Trophoblast cell (in vitro differentiated cells and primary cell): ENCODE measurements at regions not wholly inside any gene's neighbourhood (a gene's known extent, or its start where the extent isn't known, plus 50 kb on each side); places are given as distances from the start of the nearest gene placed in this dataset.
A peak's percentile ranks its signal among the peaks of the same experiment; 100 is the strongest.

Source experiments
- DNase-seq, 2 donors: peaks; one replicate each; pipeline ENCODE4 v3.0.0-alpha.2; 2016
- H2AFZ ChIP-seq: 2 replicates; pipeline ENCODE4 v1.6.1; 2013; ENCODE audit warnings: low read length, moderate library complexity, mild to moderate bottlenecking; ENCODE audit not compliant: insufficient read depth, poor library complexity
- H2AK5ac ChIP-seq: 2 replicates; pipeline ENCODE4 v1.6.1; 2013; ENCODE audit warnings: mild to moderate bottlenecking, low read length
- H2BK120ac ChIP-seq: 2 replicates; pipeline ENCODE4 v1.6.1; 2013; ENCODE audit warnings: low read length, mild to moderate bottlenecking, moderate library complexity; ENCODE audit not compliant: insufficient read depth, poor library complexity
- H2BK12ac ChIP-seq: 2 replicates; pipeline ENCODE4 v1.6.1; 2013; ENCODE audit warnings: mild to moderate bottlenecking, low read length, moderate library complexity
- H2BK5ac ChIP-seq: 2 replicates; pipeline ENCODE4 v1.6.1; 2013; ENCODE audit warnings: low read length, low read depth, moderate library complexity, mild to moderate bottlenecking; ENCODE audit not compliant: poor library complexity
- H3K14ac ChIP-seq: 2 replicates; pipeline ENCODE4 v1.6.1; 2013; ENCODE audit warnings: mild to moderate bottlenecking, low read length
- H3K18ac ChIP-seq: 2 replicates; pipeline ENCODE4 v1.6.1; 2013; ENCODE audit warnings: mild to moderate bottlenecking, low read length
- H3K23ac ChIP-seq: 2 replicates; pipeline ENCODE4 v1.6.1; 2013; ENCODE audit warnings: low read length
- H3K27ac ChIP-seq: 2 replicates; pipeline ENCODE4 v1.5.1; 2013; ENCODE audit warnings: low read depth, mild to moderate bottlenecking, inconsistent platforms, low read length, moderate library complexity
- H3K27me3 ChIP-seq: 2 replicates; pipeline ENCODE4 v1.6.1; 2013; ENCODE audit warnings: inconsistent platforms, mild to moderate bottlenecking, low read length, moderate library complexity; ENCODE audit not compliant: insufficient read depth
- H3K36me3 ChIP-seq, 2 experiments: 1 replicate in 1 of 2; 2 replicates in 1 of 2; pipeline ENCODE4 v1.6.1; 2013; ENCODE audit warnings: low read length in 2 of 2, mild to moderate bottlenecking in 2 of 2, moderate library complexity in 1 of 2; ENCODE audit not compliant: insufficient read depth in 2 of 2, control insufficient read depth in 1 of 2
- H3K4ac ChIP-seq: 2 replicates; pipeline ENCODE4 v1.6.1; 2013; ENCODE audit warnings: low read depth, mild to moderate bottlenecking, low read length, moderate library complexity
- H3K4me1 ChIP-seq, 2 experiments: 1 replicate in 1 of 2; 2 replicates in 1 of 2; pipeline ENCODE4 v1.6.1; 2013; ENCODE audit warnings: low read length in 2 of 2, mild to moderate bottlenecking in 2 of 2, moderate library complexity in 1 of 2; ENCODE audit not compliant: insufficient read depth in 2 of 2, control insufficient read depth in 1 of 2
- H3K4me2 ChIP-seq: 2 replicates; pipeline ENCODE4 v1.6.1; 2013; ENCODE audit warnings: inconsistent platforms, mild to moderate bottlenecking, low read length, moderate library complexity
- H3K4me3 ChIP-seq: 2 replicates; pipeline ENCODE4 v1.5.1; 2013; ENCODE audit warnings: mild to moderate bottlenecking, low read depth, low read length, inconsistent platforms
- H3K79me1 ChIP-seq: one replicate; pipeline ENCODE4 v1.6.1; 2013; ENCODE audit warnings: low read length
- H3K79me2 ChIP-seq: 2 replicates; pipeline ENCODE4 v1.6.1; 2013; ENCODE audit warnings: low read length, mild to moderate bottlenecking; ENCODE audit not compliant: control insufficient read depth, insufficient read depth, poor library complexity
- H3K9ac ChIP-seq: 2 replicates; pipeline ENCODE4 v1.6.1; 2013; ENCODE audit warnings: mild to moderate bottlenecking, low read length
- H3K9me3 ChIP-seq: 2 replicates; pipeline ENCODE4 v1.6.1; 2013; ENCODE audit warnings: low read depth, mild to moderate bottlenecking, control low read depth, inconsistent platforms, low read length; ENCODE audit not compliant: insufficient read depth
- H4K12ac ChIP-seq: 2 replicates; pipeline ENCODE4 v1.6.1; 2013; ENCODE audit warnings: low read depth, mild to moderate bottlenecking, low read length, moderate library complexity
- H4K8ac ChIP-seq: 2 replicates; pipeline ENCODE4 v1.6.1; 2013; ENCODE audit warnings: low read depth, mild to moderate bottlenecking, low read length, moderate library complexity
- H4K91ac ChIP-seq: one replicate; pipeline ENCODE4 v1.6.1; 2013; ENCODE audit warnings: low read depth, mild to moderate bottlenecking, low read length, moderate library complexity
- WGBS: extraction: QIAGEN DNeasy Blood & Tissue Kit; methylation state at CpG from one replicate; pipeline ENCODE4 v1.1.7; 2013; ENCODE audit warnings: missing lambda C conversion rate; ENCODE audit not compliant: insufficient read length, insufficient coverage; ENCODE audit errors: extremely low coverage; 5-methylcytosine and 5-hydroxymethylcytosine counted together

DNA sequence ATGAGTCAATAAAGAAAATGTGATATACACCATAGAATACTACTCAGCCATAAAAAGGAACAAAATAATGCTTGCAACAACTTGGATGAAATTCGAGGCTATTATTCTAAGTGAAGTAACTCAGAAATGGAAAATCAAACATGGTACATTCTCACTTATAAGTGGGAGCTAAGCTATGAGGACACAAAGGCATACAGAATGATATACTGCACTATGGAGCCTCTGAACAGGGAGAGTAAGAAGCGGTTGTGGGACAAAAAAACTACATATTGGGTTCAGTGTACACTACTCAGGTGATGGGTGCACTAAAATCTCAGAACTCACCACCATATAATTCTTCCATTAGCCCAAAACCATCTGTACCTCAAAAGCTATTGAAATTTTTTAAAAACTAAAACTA is 68.8 kb upstream of the AKAP13 start:
- Histone ChIP-seq H3K4me3 (no peak overlapping the region), H3K18ac (no peak overlapping the region), H2BK120ac (no peak overlapping the region), H4K12ac (no peak overlapping the region), H2AK5ac (no peak overlapping the region), H3K36me3 (no peaks in the 10 kb centered on the region), H3K79me1 (peaks cover 9% of the 10 kb centered on the region), H3K14ac (no peak overlapping the region), H4K8ac (no peak overlapping the region), H3K27ac (no peak overlapping the region), H3K4ac (no peak overlapping the region), H3K79me2 (no peaks in the 10 kb centered on the region), H3K23ac (no peak overlapping the region), H2BK5ac (no peak overlapping the region), H3K9ac (no peak overlapping the region), H2AFZ (no peak overlapping the region), H4K91ac (no peak overlapping the region), H3K4me1 (peaks cover 15 to 24% of the 10 kb centered on the region in 2 experiments), H3K27me3 (no peaks in the 10 kb centered on the region), H3K9me3 (no peaks in the 10 kb centered on the region), H2BK12ac (no peak overlapping the region), H3K4me2 (no peak overlapping the region)
- WGBS, result no CpG with 5 or more reads among the region's 2 CpGs
- DNase-seq, result no peak

DNA sequence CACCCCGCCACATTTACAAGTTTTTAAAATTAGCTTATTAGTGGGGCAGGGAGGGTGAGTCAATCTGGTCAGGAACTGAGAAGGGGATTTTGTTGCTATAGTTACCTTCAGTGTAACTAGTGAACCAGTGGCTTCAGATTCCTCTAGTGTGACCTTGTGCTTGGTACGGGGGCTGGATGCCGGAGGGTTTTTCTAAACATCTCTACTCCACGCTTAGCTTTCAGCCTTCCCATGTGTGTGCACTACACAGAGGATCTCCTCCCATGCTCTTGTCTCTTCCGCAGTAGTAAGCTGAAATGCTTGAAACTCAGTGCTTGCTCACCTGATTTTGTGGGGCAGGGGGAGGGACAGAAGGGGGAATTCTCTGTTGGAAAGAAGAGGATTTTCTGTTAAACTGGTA is 67.9 kb upstream of the AKAP13 start:
- Histone ChIP-seq H3K79me1 (peaks cover 11% of the 10 kb centered on the region), H2AK5ac (no peak overlapping the region), H2AFZ (no peak overlapping the region), H3K23ac (no peak overlapping the region), H3K18ac (no peak overlapping the region), H4K8ac (no peak overlapping the region), H3K9me3 (no peaks in the 10 kb centered on the region), H3K4me1 (peaks cover 15 to 24% of the 10 kb centered on the region in 2 experiments), H3K4me2 (no peak overlapping the region), H3K4ac (no peak overlapping the region), H2BK5ac (peak overlapping the region; percentile 34), H3K27ac (peak overlapping the region; percentile 8), H4K12ac (no peak overlapping the region), H3K36me3 (no peaks in the 10 kb centered on the region), H3K79me2 (no peaks in the 10 kb centered on the region), H2BK12ac (no peak overlapping the region), H4K91ac (peak overlapping the region; percentile 28), H3K14ac (no peak overlapping the region), H3K9ac (no peak overlapping the region), H2BK120ac (no peak overlapping the region), H3K4me3 (no peak overlapping the region), H3K27me3 (no peaks in the 10 kb centered on the region)
- no CpG with 5 or more reads among the region's 5 CpGs for WGBS
- peak; percentile 71 to 85 for DNase-seq

DNA sequence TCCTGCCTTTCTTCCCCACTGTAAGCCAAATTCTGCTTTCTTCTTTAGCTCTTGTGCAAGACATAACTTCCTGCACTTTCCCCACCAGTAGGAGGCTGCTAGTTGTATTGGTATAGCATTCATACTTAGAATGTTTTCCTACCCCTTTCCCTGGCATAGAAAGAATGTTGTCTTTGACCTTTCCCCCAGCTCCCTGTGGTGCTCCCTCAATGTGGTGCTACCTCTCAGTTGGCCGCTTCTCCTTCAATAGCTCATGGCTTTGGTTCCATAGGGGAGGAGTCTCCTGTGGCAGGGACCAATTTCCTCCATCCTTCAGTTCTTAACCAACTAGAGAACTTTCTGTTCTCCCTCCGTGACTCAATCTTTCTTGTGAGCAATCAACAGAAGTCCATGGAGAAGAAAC is 67.5 kb upstream of the AKAP13 start:
- no CpG with 5 or more reads among the region's 2 CpGs for WGBS
- H3K4me2 ChIP-seq, result no peak overlapping the region
- H2BK120ac ChIP-seq, result no peak overlapping the region
- no peak overlapping the region for H2BK5ac ChIP-seq
- H3K79me2 ChIP-seq, result no peaks in the 10 kb centered on the region
- no peak overlapping the region for H3K9ac ChIP-seq
- H3K14ac ChIP-seq, result no peak overlapping the region
- no peak overlapping the region for H4K12ac ChIP-seq
- no peaks in the 10 kb centered on the region for H3K9me3 ChIP-seq
- H3K23ac ChIP-seq, result no peak overlapping the region
- no peaks in the 10 kb centered on the region for H3K36me3 ChIP-seq
- H2AK5ac ChIP-seq, result no peak overlapping the region
- H2BK12ac ChIP-seq, result no peak overlapping the region
- no peak overlapping the region for H3K4me3 ChIP-seq
- H4K8ac ChIP-seq, result no peak overlapping the region
- peaks cover 11% of the 10 kb centered on the region for H3K79me1 ChIP-seq
- no peak overlapping the region for H3K18ac ChIP-seq
- no peaks in the 10 kb centered on the region for H3K27me3 ChIP-seq
- peak overlapping the region; percentile 8 for H3K27ac ChIP-seq
- no peak overlapping the region for H2AFZ ChIP-seq
- H3K4ac ChIP-seq, result no peak overlapping the region
- peak; percentile 63 to 82 for DNase-seq
- H4K91ac ChIP-seq, result no peak overlapping the region
- peaks cover 15 to 25% of the 10 kb centered on the region in 2 experiments for H3K4me1 ChIP-seq

DNA sequence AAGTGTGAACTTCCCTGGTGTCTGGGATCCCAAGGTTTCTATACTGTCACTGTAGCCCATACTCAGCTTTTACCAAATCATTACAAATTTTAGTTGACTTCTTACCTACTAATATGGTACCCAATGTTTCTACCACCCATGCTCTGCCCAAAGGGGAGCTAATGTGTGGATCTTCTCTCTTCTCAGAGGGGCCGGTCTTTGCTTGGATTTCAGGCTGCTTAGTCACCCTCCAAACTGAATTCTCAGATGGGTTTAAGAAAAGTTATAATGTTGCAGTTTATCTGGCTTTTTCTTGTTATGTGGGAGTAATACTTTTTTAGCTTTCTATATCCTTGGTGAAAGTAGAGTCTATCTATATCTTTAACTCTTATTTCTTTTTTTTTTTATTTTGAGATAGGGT is 67.1 kb upstream of the AKAP13 start:
- no peak for DNase-seq
- Histone ChIP-seq H3K4me1 (peaks cover 18 to 29% of the 10 kb centered on the region in 2 experiments), H2BK120ac (peak overlapping the region; percentile 54), H3K9ac (no peak overlapping the region), H3K18ac (no peak overlapping the region), H4K8ac (no peak overlapping the region), H3K14ac (no peak overlapping the region), H2BK12ac (no peak overlapping the region), H4K12ac (no peak overlapping the region), H3K27me3 (no peaks in the 10 kb centered on the region), H3K4me2 (no peak overlapping the region), H3K4ac (no peak overlapping the region), H3K23ac (no peak overlapping the region), H3K79me1 (peaks cover 11% of the 10 kb centered on the region), H3K27ac (no peak overlapping the region), H4K91ac (no peak overlapping the region), H2AK5ac (no peak overlapping the region), H2AFZ (no peak overlapping the region), H3K79me2 (no peaks in the 10 kb centered on the region), H3K4me3 (no peak overlapping the region), H3K9me3 (no peaks in the 10 kb centered on the region), H3K36me3 (no peaks in the 10 kb centered on the region), H2BK5ac (no peak overlapping the region)
- WGBS, result no CpG with 5 or more reads among the region's 1 CpG
